ENCODE measurements at regions not wholly inside any gene's neighbourhood (a gene's known extent, or its start where the extent isn't known, plus 50 kb on each side); places are given as distances from the start of the nearest gene placed in this dataset.

DNA sequence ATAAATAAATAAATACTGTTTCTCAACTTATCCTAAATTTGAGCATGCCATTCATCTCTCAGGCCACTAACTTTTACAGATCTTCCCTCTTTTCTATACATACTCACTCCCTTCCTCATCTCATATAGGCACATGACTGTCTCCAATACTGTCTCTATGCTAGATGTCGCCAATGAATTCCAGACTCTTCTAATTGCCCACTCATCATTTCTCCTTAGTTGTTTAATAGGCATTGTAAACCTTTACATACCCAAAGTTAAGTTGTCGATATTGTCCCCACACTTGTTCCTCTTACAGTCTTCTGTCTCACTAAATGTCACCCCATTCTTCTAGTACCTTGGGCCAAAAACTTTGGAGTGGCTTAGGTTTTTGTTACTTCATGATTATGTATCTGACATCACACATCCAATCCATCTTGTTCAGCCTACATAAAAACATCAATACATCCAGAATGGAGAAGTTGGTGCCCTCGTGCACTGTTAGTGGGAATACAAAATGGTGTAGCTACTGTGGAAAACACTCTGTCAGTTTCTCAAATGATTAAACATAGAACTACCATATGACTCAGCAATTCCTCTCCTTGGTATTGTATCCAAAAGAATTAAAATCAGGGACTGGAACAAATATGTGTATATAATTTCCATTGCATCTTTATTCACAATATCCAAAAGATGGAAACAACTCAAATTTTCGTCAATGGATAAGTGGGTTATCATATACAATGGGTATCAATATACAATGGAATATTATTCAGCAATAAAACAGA is 935.1 kb downstream of the SLC4A3 start:
- Histone ChIP-seq H3K4me1 (ENCODE audit: insufficient read depth, low read length) (no peaks in the 10 kb centered on the region), H2AFZ (ENCODE audit: low read length) (no peak overlapping the region), H4K20me1 (ENCODE audit: low read length) (no peaks in the 10 kb centered on the region), H3K9me2 (replicated peaks; ENCODE audit: low read length) (no peaks in the 10 kb centered on the region), H3K4me3 (ENCODE audit: low read length) (no peak overlapping the region), H3K27me3 (ENCODE audit: low read length) (no peaks in the 10 kb centered on the region), H3F3A (ENCODE audit: low read length, unreplicated experiment) (no peaks in the 10 kb centered on the region), H3K36me3 (ENCODE audit: low read depth, low read length) (no peaks in the 10 kb centered on the region), H3K9me3 (ENCODE audit: low read length) (no peaks in the 10 kb centered on the region), H3K79me2 (ENCODE audit: low read length) (no peaks in the 10 kb centered on the region), H3K4me2 (ENCODE audit: low read length) (no peak overlapping the region), H3K27ac (ENCODE audit: low read length) (no peak overlapping the region), H3K9ac (ENCODE audit: low read length) (no peak overlapping the region)
- no peak for TF ChIP-seq EZH2 (IDR thresholded peaks at IDR 0.05; ENCODE audit: low read length, unreplicated experiment)
- TF ChIP-seq, protein P1, sequence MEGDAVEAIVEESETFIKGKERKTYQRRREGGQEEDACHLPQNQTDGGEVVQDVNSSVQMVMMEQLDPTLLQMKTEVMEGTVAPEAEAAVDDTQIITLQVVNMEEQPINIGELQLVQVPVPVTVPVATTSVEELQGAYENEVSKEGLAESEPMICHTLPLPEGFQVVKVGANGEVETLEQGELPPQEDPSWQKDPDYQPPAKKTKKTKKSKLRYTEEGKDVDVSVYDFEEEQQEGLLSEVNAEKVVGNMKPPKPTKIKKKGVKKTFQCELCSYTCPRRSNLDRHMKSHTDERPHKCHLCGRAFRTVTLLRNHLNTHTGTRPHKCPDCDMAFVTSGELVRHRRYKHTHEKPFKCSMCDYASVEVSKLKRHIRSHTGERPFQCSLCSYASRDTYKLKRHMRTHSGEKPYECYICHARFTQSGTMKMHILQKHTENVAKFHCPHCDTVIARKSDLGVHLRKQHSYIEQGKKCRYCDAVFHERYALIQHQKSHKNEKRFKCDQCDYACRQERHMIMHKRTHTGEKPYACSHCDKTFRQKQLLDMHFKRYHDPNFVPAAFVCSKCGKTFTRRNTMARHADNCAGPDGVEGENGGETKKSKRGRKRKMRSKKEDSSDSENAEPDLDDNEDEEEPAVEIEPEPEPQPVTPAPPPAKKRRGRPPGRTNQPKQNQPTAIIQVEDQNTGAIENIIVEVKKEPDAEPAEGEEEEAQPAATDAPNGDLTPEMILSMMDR (conservative IDR thresholded peaks at IDR 0.05; ENCODE audit: low read depth, low read length): no peak
- no peak for TF ChIP-seq EZH2phosphoT487 (IDR thresholded peaks at IDR 0.05; ENCODE audit: borderline replicate concordance, low read length)
- no peak for ATAC-seq
- no peak for DNase-seq
- POLR2A ChIA-PET (ENCODE audit: unreplicated experiment): no interaction called here
- intact Hi-C loops (cut with micrococcal nuclease): no loop called here
- CTCF ChIA-PET: no interaction called here
- BruUV-seq (replicated peaks): no TSS peak

DNA sequence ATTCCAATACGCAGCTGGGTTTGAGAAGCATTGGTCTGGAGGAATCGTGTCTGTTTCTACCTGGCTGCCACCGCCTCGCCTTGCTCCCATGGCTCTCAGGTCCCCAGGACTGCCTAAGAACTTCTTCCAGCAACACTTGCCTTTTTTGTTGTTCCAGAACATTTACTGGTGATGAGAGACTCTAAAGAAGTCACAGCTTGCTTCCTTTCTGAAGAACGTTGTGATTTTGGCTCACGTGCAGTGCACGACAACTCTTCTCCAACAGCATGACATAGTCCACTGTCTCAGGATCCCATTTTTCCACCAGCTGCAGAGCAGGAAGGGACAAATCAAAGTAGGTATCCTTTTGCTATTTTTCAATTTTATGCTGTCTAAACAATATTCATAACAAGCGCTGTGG is 940.9 kb downstream of the SLC4A3 start:
- CTCF ChIA-PET: no interaction called here

More for the DNA sequence above, 940.9 kb downstream of the SLC4A3 start:
- H2AFZ ChIP-seq (ENCODE audit: low read length): no peak overlapping the region
- no peaks in the 10 kb centered on the region for H3F3A ChIP-seq (ENCODE audit: low read length, unreplicated experiment)
- H3K4me1 ChIP-seq (ENCODE audit: insufficient read depth, low read length): no peaks in the 10 kb centered on the region
- no peaks in the 10 kb centered on the region for H3K9me3 ChIP-seq (ENCODE audit: low read length)
- no peaks in the 10 kb centered on the region for H3K79me2 ChIP-seq (ENCODE audit: low read length)
- H3K4me3 ChIP-seq (ENCODE audit: low read length): no peak overlapping the region
- POLR2A ChIA-PET (ENCODE audit: unreplicated experiment): no interaction called here
- no peak overlapping the region for H3K27ac ChIP-seq (ENCODE audit: low read length)
- ATAC-seq (no peak), DNase-seq (no peak)
- TF ChIP-seq, protein P1 (conservative IDR thresholded peaks at IDR 0.05; ENCODE audit: low read depth, low read length): no peak
- TF ChIP-seq EZH2phosphoT487 (IDR thresholded peaks at IDR 0.05; ENCODE audit: borderline replicate concordance, low read length) (no peak), EZH2 (IDR thresholded peaks at IDR 0.05; ENCODE audit: low read length, unreplicated experiment) (no peak)
- no peaks in the 10 kb centered on the region for H3K36me3 ChIP-seq (ENCODE audit: low read depth, low read length)
- no peak overlapping the region for H3K4me2 ChIP-seq (ENCODE audit: low read length)
- BruUV-seq (replicated peaks): no TSS peak
- no peaks in the 10 kb centered on the region for H4K20me1 ChIP-seq (ENCODE audit: low read length)
- H3K9ac ChIP-seq (ENCODE audit: low read length): no peak overlapping the region
- no peaks in the 10 kb centered on the region for H3K9me2 ChIP-seq (replicated peaks; ENCODE audit: low read length)
- no peaks in the 10 kb centered on the region for H3K27me3 ChIP-seq (ENCODE audit: low read length)
- intact Hi-C loops (cut with micrococcal nuclease): no loop called here
